ENCODE measurements at regions not wholly inside any gene's neighbourhood (a gene's known extent, or its start where the extent isn't known, plus 50 kb on each side); places are given as distances from the start of the nearest gene placed in this dataset.

GRCh38 chr2:121860758-121861227 lies 105.3 kb downstream of the TSN start:
- no peak for DNase-seq (ENCODE audit: low spot score)

GRCh38 chr2:121862286-121862685 lies 106.8 kb downstream of the TSN start:
- DNase-seq (ENCODE audit: low spot score) = no peak

GRCh38 chr2:121865914-121866313 lies 110.5 kb downstream of the TSN start:
- DNase-seq (ENCODE audit: low spot score) = no peak

GRCh38 chr2:121866789-121867188 lies 111.3 kb downstream of the TSN start:
- peak; percentile 63 for DNase-seq (ENCODE audit: low spot score)

GRCh38 chr2:121868652-121869051 lies 113.2 kb downstream of the TSN start:
- no peak for DNase-seq (ENCODE audit: low spot score)

GRCh38 chr2:121869363-121869762 lies 113.9 kb downstream of the TSN start:
- DNase-seq (ENCODE audit: low spot score) = no peak

GRCh38 chr2:121869873-121870272 lies 114.4 kb downstream of the TSN start:
- no peak for DNase-seq (ENCODE audit: low spot score)

GRCh38 chr2:121872651-121873050 lies 117.2 kb downstream of the TSN start:
- DNase-seq (ENCODE audit: low spot score) = no peak

- no peak for DNase-seq (ENCODE audit: low spot score)
Measured at GRCh38 chr2:121873864-121874263, 118.4 kb downstream of the TSN start.

GRCh38 chr2:121875585-121876185 lies 120.2 kb downstream of the TSN start:
- DNase-seq (ENCODE audit: low spot score) = no peak

- DNase-seq (ENCODE audit: low spot score) = no peak
Measured at GRCh38 chr2:121877366-121877765, 121.9 kb downstream of the TSN start.

GRCh38 chr2:121880283-121880682 lies 124.8 kb downstream of the TSN start:
- no peak for DNase-seq (ENCODE audit: low spot score)

- DNase-seq (ENCODE audit: low spot score) = no peak
Measured at GRCh38 chr2:121881038-121881437, 125.6 kb downstream of the TSN start.

GRCh38 chr2:121881950-121882349 lies 126.5 kb downstream of the TSN start:
- DNase-seq (ENCODE audit: low spot score) = no peak

GRCh38 chr2:121884078-121884477 lies 128.6 kb downstream of the TSN start:
- no peak for DNase-seq (ENCODE audit: low spot score)

GRCh38 chr2:121884511-121884921 lies 129.1 kb downstream of the TSN start:
- no peak for DNase-seq (ENCODE audit: low spot score)

GRCh38 chr2:121886059-121886458 lies 130.6 kb downstream of the TSN start:
- DNase-seq (ENCODE audit: low spot score) = no peak

GRCh38 chr2:121887513-121888188 lies 132.2 kb downstream of the TSN start:
- DNase-seq (ENCODE audit: low spot score) = no peak

GRCh38 chr2:121888189-121888557 lies 132.7 kb downstream of the TSN start:
- DNase-seq (ENCODE audit: low spot score) = no peak

GRCh38 chr2:121890041-121890440 lies 134.6 kb downstream of the TSN start:
- no peak for DNase-seq (ENCODE audit: low spot score)

GRCh38 chr2:121895723-121896571 lies 140.5 kb downstream of the TSN start:
- no peak for DNase-seq (ENCODE audit: low spot score)

GRCh38 chr2:121897335-121897970 lies 142.0 kb downstream of the TSN start:
- peak; percentile 49 for DNase-seq (ENCODE audit: low spot score)
